Stimulated activated CD4-positive, alpha-beta T cell treated with anti-CD3 and anti-CD28 coated beads, Interleukin-2, amount 100 ng/mL, for 48 hours (primary cell): ENCODE measurements at regions not wholly inside any gene's neighbourhood (a gene's known extent, or its start where the extent isn't known, plus 50 kb on each side); places are given as distances from the start of the nearest gene placed in this dataset.

Experiments
- DNase-seq, 2 donors: peaks; one replicate each; pipeline ENCODE4 v3.0.0-alpha.2; 2020

DNA sequence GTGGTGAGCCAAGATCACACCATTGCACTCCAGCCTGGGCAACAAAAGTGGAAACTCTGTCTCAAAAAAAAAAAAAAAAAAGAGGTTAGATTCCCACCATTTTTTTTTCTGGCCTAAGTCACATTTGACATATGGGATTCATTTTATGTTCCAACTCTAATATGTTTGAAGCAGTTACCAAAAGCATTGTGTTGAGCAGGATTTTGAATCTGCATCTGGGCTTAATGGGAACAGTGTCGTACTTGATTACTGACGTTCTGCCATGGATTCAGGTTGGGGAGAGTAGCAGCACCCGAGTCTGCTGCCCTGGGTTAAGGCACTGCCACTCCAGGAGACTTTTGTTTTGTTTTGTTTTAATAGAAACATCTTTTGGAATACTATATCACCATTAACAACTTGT, 348.7 kb upstream of the TBL1XR1 start:
- no peak for DNase-seq

DNA sequence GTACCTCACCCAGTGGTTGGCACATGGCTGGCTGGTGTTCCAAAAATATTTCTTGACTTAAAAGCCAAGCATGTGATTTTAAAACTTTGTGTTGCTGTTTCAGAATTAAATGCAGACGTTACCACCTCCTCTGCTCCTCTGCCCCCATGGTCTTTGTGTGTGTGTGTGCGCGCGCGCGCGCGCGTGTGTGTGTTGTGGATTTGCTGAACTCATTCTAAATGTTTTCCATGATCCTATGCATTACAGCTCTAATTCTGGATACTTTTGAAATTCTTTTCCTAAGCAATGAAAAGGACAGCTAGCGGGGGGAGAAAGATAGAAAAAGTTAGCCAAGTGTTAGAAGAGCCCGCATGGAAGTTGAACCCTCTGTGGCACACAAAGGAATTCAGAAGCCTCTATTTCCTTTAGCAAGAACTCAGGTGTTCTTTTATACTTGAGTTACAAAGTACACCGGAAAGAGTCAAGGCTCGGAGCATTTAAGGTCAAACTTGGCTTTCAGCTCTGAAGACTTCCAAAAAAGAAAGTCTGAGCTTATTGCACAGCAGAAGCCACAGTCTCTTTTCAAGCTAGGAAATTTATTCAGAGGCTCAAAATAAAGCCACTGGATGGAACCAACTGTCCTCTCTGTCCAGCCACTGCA, 350.5 kb upstream of the TBL1XR1 start:
- no peak for DNase-seq

DNA sequence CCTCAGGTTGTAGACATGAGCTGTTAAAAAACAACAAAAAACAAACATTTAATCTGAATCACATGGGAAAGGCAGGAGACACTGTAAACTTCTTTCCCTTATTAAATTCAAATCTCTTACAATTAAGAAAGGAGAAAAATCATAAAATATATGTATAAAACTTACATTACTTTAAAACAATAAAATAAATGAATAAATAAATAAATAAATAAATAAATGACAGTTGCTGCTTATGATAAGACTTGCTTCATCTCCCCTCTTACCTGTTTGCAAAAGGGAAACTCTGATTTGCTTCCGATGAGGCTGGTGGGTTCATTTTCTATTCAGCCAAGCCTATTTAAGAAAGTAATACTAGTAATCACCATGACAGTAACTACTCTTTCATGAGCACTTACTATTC, 353.4 kb upstream of the TBL1XR1 start:
- DNase-seq: no peak

DNA sequence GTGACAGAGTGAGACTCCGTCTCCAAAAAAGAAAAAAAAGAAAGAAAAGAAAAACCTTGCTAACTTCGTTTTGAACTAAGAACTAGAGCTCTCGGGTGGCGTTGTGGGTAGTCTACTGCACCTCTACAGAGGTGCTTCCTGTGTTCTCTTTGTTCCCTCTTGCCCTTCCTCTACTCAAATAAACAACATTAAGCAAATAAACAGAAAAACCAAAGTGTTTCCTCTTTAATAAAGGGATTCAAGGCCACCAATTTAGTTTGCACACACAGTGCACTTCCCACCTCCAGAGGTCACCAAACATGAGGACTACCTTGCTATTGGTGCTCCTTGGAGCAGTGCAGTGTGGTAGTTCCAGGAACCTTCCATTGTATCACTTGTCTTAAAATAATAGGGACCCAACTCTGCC, 354.2 kb upstream of the TBL1XR1 start:
- no peak for DNase-seq

DNA sequence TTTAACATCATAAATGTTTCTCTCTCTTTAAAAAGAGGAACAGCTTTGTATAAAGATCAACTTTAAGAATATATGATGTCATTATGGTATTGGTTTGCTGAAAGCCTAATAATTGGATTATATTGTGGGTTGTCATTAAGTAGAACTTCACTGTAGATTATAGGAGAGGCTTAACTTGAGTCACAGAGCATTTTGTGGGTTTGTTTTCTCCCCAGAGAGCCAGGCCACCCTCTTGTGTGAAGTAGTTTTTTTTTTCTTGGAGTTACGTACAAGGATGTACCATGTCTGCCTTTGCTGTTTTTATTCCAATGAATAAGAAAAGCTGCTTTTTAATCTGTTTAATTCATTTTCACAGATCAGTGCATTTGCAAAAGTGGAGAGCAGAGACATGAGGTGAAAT, 354.8 kb upstream of the TBL1XR1 start:
- no peak for DNase-seq

DNA sequence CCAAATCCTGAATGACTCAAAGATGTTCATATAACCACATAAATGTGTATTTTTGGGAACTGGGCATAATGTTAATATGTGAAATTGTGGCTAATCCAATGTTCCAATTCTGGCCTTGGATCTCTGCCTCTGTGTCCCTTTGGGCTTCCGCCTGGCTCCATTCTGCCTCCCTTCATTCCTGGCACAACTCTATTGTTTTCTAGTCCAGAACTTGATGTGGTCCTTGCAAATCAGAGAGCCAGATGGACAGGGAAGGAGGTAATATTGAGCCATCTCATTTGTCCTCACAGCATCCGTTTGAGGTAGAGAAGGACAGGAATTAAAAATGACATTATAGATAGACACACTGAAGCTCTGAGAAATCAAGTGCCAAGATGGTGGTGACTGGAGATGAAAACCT, 355.7 kb upstream of the TBL1XR1 start:
- DNase-seq: no peak

DNA sequence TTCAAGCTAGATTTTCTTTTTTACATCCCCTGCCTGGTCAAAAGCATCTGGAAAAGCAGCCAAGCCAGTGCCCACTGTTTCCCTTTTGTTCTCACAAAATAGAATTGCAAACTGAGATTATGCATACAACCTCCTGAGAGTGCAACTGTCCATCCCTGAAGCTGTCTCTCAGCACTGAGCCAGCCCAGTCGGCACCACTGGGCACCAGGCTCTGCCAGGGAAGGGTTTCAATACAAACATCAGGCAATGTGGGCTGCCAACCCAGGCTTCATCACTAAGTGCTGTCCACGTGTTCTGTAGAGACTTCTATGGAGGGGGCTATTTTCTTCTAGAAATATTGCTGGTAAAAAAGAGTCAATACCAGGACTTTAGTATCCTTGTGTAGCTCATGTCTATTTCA, 356.3 kb upstream of the TBL1XR1 start:
- DNase-seq: no peak

DNA sequence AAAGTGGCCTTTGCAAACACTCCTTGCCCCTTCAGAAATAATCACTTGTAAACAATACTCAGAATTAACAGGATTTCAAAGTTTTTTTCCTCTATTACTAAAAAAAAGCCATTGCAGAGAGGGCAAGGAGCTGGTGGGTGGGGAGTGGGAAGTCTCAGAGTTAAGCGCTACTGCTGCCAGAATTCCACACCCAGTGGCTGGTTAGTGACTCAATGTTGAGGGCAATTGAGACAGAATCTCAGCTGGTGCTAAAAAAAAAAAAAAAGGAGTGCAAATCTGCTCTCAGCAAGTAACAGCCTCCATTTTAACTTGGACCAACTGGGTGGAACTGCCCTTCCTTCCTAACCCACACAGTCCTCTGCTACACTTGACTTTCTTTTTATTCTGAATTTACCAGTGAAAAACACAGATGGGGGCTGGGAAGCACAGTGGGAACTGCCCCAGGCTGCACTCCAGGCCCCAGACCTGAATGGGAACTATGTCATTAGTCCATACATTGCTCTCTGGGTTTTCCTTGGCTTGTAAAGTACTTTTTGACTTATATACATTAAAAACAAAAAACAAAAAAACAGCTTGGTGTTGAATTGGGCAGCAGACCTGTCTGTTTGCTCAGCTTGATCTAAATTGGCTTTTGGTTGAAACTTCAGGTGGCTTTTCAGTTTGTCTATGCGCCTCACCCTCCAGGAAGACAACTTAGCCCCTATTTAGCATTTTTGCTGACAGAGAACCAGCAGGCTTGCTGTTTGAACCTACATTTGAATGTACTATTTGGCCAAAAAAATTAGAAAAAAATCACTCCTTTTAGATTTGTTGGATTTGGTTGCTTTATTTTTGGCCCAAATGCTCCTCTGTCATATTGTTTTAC, 357.8 kb upstream of the TBL1XR1 start:
- DNase-seq: no peak

DNA sequence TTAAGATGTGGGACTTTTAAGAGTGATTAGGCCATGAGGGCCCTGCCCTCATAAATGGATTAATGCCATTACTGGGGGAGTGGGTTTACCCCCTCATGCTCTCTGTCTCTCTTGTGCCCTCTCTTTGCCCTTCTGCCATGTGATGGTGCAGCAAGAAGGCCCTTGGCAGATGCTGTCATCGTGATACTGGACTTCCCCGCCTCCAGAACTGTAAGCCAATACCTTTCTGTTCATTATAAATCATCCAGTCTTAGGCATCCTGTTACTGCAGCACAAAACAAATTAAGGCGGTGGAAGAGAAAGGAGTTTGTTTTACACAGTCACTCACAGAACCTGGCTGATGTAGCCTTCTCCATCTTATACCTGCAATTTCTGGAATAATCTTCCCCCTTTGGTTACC, 360.3 kb upstream of the TBL1XR1 start:
- no peak for DNase-seq

DNA sequence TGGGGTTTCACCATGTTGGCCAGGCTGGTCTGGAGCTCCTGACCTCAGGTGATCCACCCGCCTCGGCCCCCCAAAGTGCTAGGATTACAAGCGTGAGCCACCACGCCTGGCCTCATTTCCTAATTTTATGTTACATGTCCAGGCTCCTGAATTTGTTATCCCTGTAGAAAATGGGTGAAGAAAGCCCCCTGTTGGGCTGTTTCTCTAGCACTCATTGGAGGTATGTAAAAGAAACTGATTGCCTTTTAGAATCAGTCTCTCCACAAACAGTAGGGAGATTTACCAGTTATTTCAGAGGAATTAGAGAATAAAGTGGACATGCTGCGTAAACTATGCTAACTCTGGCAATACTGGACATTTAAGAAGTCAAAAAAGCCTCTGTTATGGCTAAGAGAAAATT, 364.1 kb upstream of the TBL1XR1 start:
- no peak for DNase-seq

DNA sequence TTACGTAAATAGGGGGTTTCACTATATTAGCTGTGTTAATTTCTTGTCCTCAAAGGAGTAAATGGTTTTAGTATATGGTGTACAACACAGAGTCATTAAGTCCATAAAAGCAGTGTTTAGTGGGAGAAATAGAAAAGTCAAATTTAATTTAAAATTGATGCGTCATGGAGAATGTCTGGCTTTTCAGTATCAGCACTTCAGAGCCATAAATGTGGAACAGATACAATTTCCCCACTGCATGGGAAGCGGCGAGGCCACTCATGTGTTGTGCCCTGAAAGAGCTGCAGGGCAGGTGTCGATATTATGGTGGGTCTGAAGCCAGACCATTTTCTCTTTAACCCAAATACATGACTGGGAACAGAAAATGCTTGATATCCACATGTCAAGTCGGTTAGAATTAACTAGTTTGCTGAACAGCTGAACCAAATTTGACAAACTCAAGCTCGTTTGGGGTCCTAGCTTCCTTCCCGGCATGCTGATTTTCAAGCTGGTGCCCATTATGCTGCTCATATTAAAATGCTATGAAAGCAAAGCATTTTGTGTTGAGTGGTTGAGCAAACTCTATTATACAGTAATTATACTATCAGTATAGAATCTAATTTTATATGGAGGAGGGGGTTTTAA, 364.6 kb upstream of the TBL1XR1 start:
- no peak for DNase-seq

DNA sequence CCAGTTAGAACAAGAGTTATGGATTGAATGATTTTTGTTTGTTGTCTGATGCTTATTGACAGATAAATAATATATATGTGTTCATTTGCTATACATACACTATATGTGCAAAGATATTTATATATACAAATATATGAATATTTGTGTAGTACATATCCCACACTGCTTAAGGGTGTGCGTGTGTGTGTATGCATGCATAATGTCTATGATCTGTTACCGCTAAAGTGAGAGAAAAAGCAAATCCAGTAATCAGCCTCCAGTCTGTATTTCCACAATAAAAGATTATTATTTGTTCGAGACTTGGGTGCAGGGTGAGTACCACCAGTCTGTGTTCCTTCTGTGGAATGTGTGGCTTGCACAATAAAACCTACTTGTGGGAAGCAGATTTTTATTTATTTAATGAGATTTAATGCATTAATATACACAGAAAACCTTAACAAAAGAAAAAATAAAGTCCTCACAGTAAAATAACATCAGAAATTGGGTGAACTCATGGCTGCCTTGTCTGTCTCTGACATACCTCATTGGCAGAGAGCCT, 366.0 kb upstream of the TBL1XR1 start:
- no peak for DNase-seq

DNA sequence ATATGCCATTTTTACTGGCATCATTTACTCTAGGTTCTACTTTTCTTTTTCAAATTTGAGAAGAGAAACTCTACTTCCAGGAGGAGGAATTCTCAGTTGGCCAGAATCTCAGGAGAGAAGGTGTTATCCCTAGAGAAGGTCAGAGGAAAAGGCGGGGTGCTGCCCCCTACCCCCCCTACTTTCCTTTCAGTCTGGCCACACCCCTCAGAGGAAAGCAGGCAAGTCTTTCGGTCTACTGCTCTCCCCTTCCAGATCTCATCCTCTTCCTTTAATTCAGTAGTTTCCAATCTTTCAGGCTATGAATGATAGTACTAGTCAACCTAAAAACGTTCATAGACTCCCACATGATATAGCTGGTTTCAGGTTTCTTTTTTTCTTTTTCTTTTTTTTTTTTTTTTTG, 366.5 kb upstream of the TBL1XR1 start:
- DNase-seq: no peak

DNA sequence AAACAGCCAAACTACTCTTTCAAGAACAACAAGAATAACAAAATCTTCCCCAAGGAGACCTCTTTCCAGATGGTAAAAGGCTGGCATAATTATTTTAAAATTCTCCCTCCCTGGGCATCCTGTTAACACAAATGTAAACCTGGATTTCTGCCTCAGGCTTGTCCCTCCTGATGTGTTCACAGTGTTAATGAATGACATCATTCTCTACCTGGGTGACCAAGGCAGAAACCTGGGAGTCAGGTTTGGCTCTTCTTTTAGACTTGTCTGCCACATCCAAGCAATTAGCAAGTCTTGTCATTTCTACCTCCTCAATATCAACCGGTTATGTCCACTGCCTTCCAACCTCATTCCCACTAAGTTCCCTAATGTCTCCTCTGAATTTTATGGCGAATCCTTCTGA, 368.7 kb upstream of the TBL1XR1 start:
- no peak for DNase-seq

DNA sequence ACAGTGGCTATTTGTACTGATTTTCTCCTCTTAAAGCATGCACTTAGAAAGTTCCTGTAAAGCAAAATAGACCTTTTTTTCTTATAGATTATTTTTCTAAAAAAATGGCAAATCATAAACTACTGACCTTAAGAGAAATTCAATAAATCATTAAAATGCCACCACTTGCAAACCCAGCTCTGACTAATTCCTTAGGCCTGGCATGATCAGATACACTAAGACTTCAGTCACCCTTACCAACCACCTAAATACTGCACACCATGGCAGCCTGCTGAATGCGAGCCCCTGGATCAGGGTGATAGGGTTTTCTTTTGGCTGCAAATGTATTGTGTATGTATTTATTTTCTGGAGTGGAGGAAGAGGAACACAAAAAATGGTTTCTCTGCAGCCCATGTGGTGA, 370.6 kb upstream of the TBL1XR1 start:
- no peak for DNase-seq

DNA sequence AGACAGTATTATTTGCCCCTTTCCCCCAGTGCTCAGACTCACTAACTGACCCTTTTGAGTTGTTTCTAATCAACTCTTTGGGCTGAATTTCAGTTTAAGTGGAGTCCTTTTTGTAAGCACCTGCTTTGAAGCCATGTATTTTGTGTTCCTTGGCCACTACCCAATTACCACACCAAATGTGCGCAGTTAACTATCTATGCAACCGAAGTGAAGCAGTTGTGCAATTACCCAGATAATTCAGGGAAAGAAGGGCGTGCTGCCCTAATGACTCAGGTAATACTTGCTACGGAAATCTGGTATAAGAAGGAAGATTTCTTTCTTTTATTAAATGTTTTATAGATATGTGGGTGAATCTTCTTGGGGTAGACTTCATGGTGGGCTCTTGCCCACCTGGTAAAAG, 371.9 kb upstream of the TBL1XR1 start:
- DNase-seq: no peak

DNA sequence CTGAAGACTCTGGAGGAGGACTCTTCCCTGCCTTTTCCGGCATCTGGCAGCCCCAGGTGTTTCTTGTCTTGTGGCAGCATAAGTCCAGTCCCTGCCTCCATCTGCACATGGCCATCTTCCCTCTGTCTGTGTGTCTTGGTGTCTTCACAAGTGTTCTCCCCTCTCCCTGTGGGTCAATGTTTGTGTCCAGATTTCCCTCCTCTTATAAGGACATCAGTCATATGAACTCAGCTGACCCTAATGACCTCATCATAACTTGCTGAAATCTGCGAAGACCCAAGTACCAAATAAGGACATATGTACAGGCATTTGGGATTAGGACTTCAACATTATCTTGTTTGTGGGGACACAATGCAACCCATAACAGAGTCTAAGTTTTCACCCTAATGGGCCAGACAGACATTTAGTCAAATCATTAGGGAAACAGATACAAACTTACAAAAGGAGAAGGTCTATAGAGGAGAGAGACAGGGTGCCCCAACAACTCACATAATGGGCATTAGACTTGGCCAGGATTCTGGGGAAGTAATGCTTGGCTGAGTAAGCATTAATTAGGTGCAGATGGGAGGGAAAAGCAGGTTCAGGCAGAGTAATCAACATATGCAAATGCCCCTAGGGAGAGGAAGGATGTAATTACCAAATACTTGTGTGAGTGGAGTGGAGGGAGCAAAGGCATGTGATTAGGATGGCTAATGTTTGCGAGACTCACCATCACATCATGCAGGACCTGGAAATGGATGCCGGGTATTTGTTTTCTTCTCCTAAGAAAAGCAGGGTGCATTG, 372.8 kb upstream of the TBL1XR1 start:
- no peak for DNase-seq

DNA sequence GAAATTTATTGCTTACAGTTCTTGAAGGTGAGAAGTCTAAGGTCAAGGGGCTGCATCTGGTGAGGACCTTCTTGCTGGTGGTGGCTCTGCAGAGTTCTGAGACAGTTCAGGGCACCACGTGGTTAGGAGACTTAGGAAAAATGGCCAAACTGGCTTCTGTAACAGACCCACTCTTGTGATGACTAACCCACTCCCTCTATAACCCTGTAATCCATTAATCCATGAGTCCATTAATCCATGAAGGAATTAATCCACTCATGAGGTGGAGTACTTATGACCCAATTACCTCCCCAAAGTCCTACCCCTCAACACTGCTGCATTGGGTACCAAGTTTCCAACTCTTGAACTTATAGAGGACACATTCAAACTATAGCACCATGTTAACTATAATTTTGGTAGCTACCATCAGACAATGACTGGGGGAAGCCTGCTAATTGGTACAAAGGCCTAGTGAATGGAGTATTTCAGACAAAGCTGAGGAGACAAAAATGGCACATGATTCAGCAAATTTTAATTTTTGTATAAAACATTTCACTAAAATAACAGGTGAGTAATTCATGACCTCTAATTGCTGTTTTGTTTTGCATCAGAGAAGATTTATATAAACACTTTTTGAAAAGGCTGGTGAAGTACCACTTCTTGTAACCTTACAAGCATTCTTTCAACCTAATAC, 374.1 kb upstream of the TBL1XR1 start:
- no peak for DNase-seq

DNA sequence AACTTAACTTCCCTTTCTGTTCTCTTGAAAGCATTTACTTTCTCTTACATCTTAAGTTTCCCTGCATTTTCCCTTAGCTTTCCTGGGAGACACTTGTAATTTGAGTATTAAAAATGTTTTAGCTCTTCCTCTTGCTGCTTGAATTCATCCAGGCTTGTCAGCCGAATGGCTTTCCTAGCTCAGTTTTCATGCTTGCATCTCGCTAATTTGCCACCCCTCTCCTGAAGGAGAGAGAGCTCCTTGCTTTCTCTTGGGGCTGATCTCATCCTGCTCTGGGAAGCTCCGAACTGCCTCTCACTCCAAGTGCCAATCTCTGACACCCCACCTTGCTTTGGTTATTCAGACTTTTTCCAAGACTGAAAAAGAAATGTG, 374.6 kb upstream of the TBL1XR1 start:
- no peak for DNase-seq

DNA sequence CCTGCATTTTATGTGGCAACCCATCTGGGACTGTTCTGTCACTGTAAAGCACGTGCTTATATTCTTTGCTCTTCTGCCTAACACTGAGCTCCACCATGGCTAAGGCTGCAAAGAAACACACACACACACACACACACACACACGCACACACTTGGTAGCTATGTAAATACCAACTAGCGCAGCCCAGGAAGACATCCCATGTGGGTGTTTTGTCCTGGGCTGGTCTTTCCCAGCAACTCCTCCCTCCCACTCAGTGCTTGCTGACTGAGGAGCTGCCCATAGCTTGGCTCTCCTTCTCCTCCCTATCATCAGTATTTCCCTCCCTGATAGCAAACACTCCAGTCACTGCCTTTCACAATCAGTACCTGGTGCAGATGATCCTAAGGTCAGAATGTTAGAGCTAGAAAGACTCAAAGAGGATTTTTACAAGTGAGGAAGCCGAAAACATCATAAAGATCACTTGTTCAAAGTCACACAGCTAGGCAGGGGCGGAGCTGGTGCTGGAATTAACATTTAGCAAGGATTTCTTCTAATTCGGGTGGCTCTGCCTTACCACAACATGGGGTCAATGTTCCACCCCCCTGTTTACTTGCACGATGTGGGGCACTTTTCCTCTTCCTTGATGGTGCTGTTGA, 377.1 kb upstream of the TBL1XR1 start:
- no peak for DNase-seq

DNA sequence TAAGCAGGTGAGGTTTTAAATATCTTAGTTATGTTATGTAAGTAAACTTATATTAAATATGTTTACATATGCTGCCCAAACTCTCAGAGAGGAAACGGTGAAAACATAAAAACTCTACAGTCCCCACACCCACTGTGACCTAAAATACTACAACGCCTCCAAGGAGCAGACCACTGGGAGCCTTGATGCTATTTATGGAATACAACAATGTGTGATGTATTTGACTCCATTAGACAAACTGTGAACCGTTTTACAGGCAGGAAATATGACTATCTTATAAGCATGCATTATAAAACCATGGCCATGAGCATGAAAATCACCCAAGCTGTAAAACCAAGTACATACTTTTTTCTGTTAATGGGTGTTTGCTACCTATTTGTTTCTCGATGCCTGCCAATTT, 379.5 kb upstream of the TBL1XR1 start:
- DNase-seq: no peak

DNA sequence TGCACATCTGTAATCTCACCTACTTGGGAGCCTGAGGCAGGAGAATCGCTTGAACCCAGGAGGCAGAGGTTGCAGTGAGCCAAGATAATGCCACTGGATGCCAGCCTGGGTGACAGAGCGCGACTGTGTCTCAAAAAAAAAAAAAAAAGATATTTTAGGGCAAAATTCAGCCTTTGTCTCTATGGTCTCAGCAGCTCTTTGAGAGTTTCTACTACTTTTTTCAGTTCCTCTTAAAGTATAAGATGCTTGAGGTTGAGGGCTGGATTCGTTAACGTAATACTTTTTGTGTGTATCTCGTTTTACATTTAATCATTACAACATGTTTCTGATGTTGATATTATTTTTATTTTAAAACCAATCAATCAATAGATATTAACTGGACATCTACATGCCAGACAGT, 381.2 kb upstream of the TBL1XR1 start:
- DNase-seq: no peak
